Fibroblast of lung (primary cell): ENCODE measurements at regions not wholly inside any gene's neighbourhood (a gene's known extent, or its start where the extent isn't known, plus 50 kb on each side); places are given as distances from the start of the nearest gene placed in this dataset.
A peak's percentile ranks its signal among the peaks of the same experiment; 100 is the strongest.

Source experiments
- DNase-seq, 2 donors: peaks; one replicate each; pipeline versions ENCODE4 v3.0.0 to v3.0.0-alpha.2; 2010; ENCODE audit warnings: low read depth in 2 of 2
- H2AFZ ChIP-seq: 2 replicates; pipeline ENCODE4 v1.5.1; 2012; ENCODE audit warnings: low read length, control low read depth, inconsistent platforms
- H3K27ac ChIP-seq: 2 replicates; pipeline ENCODE4 v1.5.1; 2011; ENCODE audit warnings: low read length, control low read depth; ENCODE audit not compliant: insufficient read depth
- H3K27me3 ChIP-seq: 2 replicates; pipeline ENCODE4 v1.5.1; 2011; ENCODE audit warnings: mild to moderate bottlenecking, low read length; ENCODE audit not compliant: control insufficient read depth, insufficient read depth
- H3K36me3 ChIP-seq: 2 replicates; pipeline ENCODE4 v1.5.1; 2011; ENCODE audit warnings: low read length; ENCODE audit not compliant: control insufficient read depth, insufficient read depth
- H3K4me1 ChIP-seq: 2 replicates; pipeline ENCODE4 v1.5.1; 2011; ENCODE audit warnings: low read length; ENCODE audit not compliant: control insufficient read depth, insufficient read depth; ENCODE audit errors: extremely low read depth
- H3K4me2 ChIP-seq: 2 replicates; pipeline ENCODE4 v1.5.1; 2011; ENCODE audit warnings: low read length, control low read depth; ENCODE audit not compliant: insufficient read depth; ENCODE audit errors: extremely low read depth
- H3K4me3 ChIP-seq, 4 experiments: fragments of 200-600 bp in 1 of 4; sonication (generic) in 1 of 4; replicated peaks in 1 of 4; 2 replicates each; pipeline ENCODE4 v1.5.1; 2011 to 2016; ENCODE audit warnings: low read length in 4 of 4, low read depth in 3 of 4, mild to moderate bottlenecking in 3 of 4, control low read depth in 2 of 4, inconsistent platforms in 1 of 4, mixed read lengths in 1 of 4; ENCODE audit not compliant: insufficient read depth in 1 of 4; ENCODE audit errors: control extremely low read depth in 1 of 4
- H3K79me2 ChIP-seq: 2 replicates; pipeline ENCODE4 v1.5.1; 2012; ENCODE audit warnings: mild to moderate bottlenecking, low read length, inconsistent platforms; ENCODE audit not compliant: control insufficient read depth, insufficient read depth
- H3K9ac ChIP-seq: 2 replicates; pipeline ENCODE4 v1.5.1; 2011; ENCODE audit warnings: mild to moderate bottlenecking, low read length, control low read depth; ENCODE audit not compliant: insufficient read depth
- H3K9me3 ChIP-seq: 2 replicates; pipeline ENCODE4 v1.5.1; 2012; ENCODE audit warnings: low read depth, low read length; ENCODE audit not compliant: control insufficient read depth, insufficient read depth
- H4K20me1 ChIP-seq: 2 replicates; pipeline ENCODE4 v1.5.1; 2011; ENCODE audit warnings: low read length; ENCODE audit not compliant: control insufficient read depth, insufficient read depth; ENCODE audit errors: extremely low read depth
- EZH2 ChIP-seq: IDR thresholded peaks from 2 replicates; pipeline ENCODE4 v1.5.1; 2012; ENCODE audit warnings: low read length, control low read depth, mild to moderate bottlenecking; ENCODE audit errors: missing control alignments
- TF ChIP-seq, protein P1 (sequence below), 2 donors: IDR thresholded peaks in 1 of 2; conservative IDR thresholded peaks in 1 of 2; 1 replicate in 1 of 2; 2 replicates in 1 of 2; pipeline ENCODE4 v1.5.1; 2011 to 2012; ENCODE audit warnings: low read length in 2 of 2, control low read depth in 1 of 2, inconsistent platforms in 1 of 2, low read depth in 1 of 2, mild to moderate bottlenecking in 1 of 2

GRCh38 chr7:136652635-136653370 lies 215.6 kb upstream of the CHRM2 start:
- Histone ChIP-seq H3K4me3 (no peak overlapping the region), H3K27me3 (no peaks in the 10 kb centered on the region), H3K27ac (no peak overlapping the region), H4K20me1 (no peaks in the 10 kb centered on the region), H3K79me2 (no peaks in the 10 kb centered on the region), H3K4me1 (no peaks in the 10 kb centered on the region), H3K36me3 (no peaks in the 10 kb centered on the region), H3K9me3 (no peaks in the 10 kb centered on the region), H2AFZ (no peak overlapping the region), H3K4me2 (no peak overlapping the region), H3K9ac (no peak overlapping the region)
- DNase-seq = peak in 1 of 2 donors; percentile 31
- TF ChIP-seq, protein P1, sequence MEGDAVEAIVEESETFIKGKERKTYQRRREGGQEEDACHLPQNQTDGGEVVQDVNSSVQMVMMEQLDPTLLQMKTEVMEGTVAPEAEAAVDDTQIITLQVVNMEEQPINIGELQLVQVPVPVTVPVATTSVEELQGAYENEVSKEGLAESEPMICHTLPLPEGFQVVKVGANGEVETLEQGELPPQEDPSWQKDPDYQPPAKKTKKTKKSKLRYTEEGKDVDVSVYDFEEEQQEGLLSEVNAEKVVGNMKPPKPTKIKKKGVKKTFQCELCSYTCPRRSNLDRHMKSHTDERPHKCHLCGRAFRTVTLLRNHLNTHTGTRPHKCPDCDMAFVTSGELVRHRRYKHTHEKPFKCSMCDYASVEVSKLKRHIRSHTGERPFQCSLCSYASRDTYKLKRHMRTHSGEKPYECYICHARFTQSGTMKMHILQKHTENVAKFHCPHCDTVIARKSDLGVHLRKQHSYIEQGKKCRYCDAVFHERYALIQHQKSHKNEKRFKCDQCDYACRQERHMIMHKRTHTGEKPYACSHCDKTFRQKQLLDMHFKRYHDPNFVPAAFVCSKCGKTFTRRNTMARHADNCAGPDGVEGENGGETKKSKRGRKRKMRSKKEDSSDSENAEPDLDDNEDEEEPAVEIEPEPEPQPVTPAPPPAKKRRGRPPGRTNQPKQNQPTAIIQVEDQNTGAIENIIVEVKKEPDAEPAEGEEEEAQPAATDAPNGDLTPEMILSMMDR (conservative IDR thresholded peaks at IDR 0.05 in 1 of 2, IDR thresholded peaks at IDR 0.05 in 1 of 2; ENCODE audit: low read depth in 1 of 2, low read length in 2 of 2) = no peak
- TF ChIP-seq EZH2 = no peak

- Histone ChIP-seq H2AFZ (no peak overlapping the region), H4K20me1 (no peaks in the 10 kb centered on the region), H3K4me2 (no peak overlapping the region), H3K4me3 (no peak overlapping the region), H3K79me2 (no peaks in the 10 kb centered on the region), H3K27me3 (no peaks in the 10 kb centered on the region), H3K9me3 (no peaks in the 10 kb centered on the region), H3K36me3 (no peaks in the 10 kb centered on the region), H3K27ac (no peak overlapping the region), H3K4me1 (no peaks in the 10 kb centered on the region), H3K9ac (no peak overlapping the region)
- TF ChIP-seq, protein P1 (conservative IDR thresholded peaks at IDR 0.05 in 1 of 2, IDR thresholded peaks at IDR 0.05 in 1 of 2; ENCODE audit: low read depth in 1 of 2, low read length in 2 of 2) = no peak
- TF ChIP-seq EZH2 = no peak
- no peak for DNase-seq
Observed at GRCh38 chr7:136640977-136641376, 227.5 kb upstream of the CHRM2 start.

DNA sequence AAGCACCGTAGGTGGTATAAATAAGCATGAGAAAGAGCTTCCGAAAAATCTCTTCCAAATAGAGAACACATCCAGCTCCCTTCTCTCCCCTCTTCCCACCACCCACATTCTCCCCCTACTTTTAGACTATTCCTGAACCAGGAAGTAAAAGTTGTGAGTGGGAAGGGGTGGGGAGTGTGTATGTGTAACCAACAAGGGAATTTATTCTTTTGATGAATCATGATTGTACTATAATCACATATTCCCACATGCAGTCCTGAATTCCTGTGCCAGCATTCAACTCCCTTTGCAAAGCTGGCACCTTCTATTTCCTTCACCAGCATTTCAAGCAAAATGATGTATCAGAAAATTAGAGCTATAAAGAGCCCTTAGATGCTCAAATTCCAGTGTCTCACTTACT lies 230.6 kb upstream of the CHRM2 start:
- Histone ChIP-seq H3K9me3 (no peaks in the 10 kb centered on the region), H3K4me1 (no peaks in the 10 kb centered on the region), H3K79me2 (no peaks in the 10 kb centered on the region), H3K9ac (no peak overlapping the region), H3K36me3 (no peaks in the 10 kb centered on the region), H3K27me3 (no peaks in the 10 kb centered on the region), H3K27ac (no peak overlapping the region), H3K4me3 (no peak overlapping the region), H4K20me1 (no peaks in the 10 kb centered on the region), H2AFZ (no peak overlapping the region), H3K4me2 (no peak overlapping the region)
- TF ChIP-seq, protein P1 (conservative IDR thresholded peaks at IDR 0.05 in 1 of 2, IDR thresholded peaks at IDR 0.05 in 1 of 2; ENCODE audit: low read depth in 1 of 2, low read length in 2 of 2) = no peak
- TF ChIP-seq EZH2 = no peak
- peak in 1 of 2 donors; percentile 38 for DNase-seq
